HL-60 (cell line): ENCODE measurements at regions not wholly inside any gene's neighbourhood (a gene's known extent, or its start where the extent isn't known, plus 50 kb on each side); places are given as distances from the start of the nearest gene placed in this dataset.

Source experiments
- GABPA ChIP-seq: IDR thresholded peaks from 2 replicates; pipeline ENCODE4 v1.6.1; 2012; ENCODE audit warnings: low read depth
- TF ChIP-seq, protein P1 (sequence below): IDR thresholded peaks from one replicate; pipeline ENCODE4 v1.5.1; 2011; ENCODE audit warnings: low read length, control low read depth, inconsistent platforms; ENCODE audit not compliant: insufficient read depth

DNA sequence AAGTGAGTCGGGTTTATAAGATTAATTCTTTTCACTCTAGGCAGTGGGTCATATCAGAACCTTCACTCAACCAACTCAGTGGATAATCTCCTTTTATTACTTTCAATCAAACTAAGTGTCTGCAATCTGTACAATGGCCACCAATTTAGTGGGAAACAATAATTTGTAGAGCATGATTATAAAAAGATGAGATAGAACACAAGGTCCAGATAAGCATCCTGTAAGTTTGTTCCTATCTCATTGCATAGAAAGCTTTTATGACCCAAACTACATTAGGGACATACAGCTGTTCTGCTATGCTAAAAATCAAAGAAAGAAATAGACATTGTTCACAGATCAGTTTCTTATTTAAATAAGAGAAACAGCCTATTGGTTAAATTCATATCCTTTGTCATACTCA is 341.4 kb upstream of the PSMD7 start:
- TF ChIP-seq, protein P1, sequence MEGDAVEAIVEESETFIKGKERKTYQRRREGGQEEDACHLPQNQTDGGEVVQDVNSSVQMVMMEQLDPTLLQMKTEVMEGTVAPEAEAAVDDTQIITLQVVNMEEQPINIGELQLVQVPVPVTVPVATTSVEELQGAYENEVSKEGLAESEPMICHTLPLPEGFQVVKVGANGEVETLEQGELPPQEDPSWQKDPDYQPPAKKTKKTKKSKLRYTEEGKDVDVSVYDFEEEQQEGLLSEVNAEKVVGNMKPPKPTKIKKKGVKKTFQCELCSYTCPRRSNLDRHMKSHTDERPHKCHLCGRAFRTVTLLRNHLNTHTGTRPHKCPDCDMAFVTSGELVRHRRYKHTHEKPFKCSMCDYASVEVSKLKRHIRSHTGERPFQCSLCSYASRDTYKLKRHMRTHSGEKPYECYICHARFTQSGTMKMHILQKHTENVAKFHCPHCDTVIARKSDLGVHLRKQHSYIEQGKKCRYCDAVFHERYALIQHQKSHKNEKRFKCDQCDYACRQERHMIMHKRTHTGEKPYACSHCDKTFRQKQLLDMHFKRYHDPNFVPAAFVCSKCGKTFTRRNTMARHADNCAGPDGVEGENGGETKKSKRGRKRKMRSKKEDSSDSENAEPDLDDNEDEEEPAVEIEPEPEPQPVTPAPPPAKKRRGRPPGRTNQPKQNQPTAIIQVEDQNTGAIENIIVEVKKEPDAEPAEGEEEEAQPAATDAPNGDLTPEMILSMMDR, result no peak
- no peak for TF ChIP-seq GABPA
